ENCODE measurements at regions not wholly inside any gene's neighbourhood (a gene's known extent, or its start where the extent isn't known, plus 50 kb on each side); places are given as distances from the start of the nearest gene placed in this dataset.
"Not testable (repeated sequence)": the region's sequence is repeated elsewhere in the genome, so short reads cannot be mapped to it uniquely, and the experiment has no call there.

DNA sequence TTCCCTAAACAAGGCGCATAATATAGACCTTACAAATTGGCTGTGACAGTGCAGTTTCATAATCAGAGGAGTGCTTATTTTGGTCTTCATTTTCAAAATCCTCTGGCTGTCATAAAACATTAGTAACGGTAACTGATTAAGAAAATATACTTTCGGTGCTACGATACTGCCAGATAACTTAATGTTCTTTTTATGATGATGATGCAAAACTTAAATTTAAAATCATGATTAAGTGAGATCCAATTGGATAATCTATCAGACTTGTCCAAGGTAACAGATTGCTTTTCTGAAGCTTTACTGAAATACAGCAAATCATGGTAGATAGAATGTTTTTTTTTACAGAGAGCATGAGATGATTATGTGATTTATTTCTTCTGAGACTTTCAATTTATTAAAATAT, 364.2 kb upstream of the CNTN3 start:
- no peak for DNase-seq

DNA sequence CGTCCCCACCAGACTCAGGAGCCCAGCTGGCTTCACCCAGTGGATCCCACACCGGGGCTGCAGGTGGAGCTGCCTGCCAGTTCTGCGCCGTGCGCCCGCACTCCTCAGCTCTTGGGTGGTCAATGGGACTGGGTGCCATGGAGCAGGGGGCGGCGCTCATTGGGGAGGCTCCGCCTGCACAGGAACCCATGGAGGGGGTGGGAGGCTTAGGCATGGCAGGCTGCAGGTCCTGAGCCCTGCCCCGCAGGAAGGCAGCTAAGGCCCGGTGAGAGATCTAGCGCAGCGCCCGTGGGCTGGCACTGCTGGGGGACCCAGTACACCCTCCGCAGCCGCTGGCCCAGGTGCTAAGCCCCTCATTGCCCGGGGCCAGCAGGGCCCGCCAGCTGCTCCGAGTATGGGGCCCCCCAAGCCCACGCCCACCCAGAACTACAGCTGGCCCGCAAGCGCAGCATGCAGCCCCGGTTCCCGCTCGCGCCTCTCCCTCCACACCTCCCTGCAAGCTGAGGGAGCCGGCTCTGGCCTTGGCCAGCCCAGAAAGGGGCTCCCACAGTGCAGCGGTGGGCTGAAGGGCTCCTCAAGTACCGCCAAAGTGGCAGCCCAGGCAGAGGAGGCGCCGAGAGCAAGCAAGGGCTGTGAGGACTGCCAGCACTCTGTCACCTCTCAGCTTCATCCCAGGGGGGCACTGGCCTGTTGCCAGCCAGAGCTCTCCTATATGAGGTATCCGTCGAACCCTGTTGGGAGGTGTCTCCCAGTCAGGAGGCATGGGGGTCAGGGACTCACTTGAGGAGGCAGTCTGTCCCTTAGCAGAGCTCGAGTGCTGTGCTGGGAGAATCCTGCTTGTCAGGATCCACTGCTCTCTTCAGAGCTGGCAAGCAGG, 370.8 kb upstream of the CNTN3 start:
- DNase-seq = not testable (repeated sequence)

DNA sequence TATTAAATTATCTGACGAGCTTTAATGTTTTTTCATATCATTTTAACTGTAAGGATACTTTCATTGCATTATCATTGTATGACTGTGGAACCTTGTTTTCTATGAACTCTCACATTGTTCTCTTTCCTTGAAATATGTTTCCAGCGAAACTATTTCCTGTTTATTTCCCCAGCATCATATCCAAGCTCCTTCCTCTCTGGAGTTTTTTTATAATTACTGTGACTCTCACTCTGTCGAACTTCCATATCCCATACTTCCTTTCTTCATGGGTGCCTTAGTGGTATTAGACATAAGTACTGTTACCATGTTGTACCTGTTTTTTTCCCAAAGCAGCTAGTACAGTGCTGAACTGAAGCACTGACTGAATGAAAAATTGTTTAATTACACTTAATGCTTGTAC, 373.6 kb upstream of the CNTN3 start:
- no peak for DNase-seq

DNA sequence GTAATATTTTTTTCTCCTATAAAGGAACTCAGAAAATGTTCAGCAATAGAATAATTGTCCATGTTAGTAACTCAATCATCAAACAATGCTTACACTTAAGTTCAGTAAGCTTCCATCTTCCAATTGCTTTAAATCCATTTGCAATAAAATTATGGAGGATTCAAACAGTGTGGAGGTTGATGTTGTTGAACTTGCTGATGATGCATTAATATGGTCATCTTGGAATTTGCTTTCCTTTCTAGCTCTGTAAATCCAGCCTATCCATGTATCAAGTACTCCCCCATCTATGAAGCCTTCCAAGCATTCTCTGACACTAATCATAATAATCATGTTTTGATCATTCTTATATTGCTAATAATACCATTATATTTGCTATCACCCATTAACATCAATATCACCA, 378.4 kb upstream of the CNTN3 start:
- no peak for DNase-seq

DNA sequence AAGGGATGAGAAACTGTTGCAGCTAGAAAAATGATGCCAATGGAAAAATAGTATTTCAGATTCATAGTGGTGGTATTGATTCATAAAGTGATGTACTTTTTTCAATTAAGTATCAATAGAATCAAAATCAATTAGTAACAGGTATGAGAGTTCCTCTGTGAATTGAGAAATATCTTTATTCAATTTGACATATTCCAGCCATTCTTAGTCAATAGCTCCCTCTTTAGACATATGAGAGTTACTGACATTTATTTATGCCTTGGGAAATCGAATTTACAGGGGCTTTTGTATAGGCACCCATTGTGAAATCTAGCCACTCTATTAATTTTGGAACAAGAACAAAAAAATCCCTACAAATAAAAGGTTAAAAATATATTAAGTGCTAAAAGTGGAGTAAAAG, 386.9 kb upstream of the CNTN3 start:
- DNase-seq = no peak

DNA sequence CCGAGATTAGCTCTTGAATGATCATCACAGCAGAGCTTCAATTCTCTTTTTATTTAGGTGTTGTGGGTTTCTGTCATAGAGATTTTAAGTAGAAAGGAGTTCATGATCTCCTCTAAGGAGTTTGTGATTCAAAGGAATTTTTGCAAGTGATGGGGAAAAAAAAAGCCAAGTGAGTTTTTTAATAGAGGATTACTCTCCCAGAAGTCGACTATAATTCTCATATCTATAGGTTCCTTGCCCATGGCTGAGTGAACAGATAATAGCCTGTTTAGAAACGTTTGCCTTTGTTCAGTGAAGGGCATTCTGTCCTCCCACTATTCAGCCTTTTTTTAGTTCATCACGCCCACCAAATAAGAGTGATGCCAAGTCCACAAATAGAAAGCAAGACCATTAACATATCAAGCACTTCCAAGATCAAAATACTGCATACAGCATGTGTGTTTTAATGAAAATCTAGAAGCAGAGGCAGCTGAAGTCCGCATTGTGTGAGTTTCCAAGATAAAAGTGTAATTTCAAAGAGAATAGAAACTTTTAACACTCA, 398.4 kb upstream of the CNTN3 start:
- no peak for DNase-seq

DNA sequence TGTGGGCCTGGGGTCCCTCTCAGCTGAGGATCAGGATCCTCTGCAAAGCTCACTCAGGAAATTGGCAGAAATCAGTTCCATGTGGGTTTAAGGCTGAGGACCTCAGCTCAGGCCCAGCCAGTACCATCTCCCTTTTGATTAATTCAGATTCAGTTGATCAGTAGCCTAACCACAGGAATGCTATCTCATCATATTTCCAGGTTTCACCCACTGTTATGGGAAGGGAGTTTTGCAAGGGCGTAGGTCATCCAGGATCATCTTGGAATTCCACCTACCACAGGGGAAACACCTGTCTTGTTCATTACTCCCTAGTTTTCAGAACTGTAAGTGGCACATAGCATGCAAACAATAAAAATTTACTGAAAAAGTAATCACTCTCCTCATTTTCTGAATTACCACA, 399.5 kb upstream of the CNTN3 start:
- no peak for DNase-seq

DNA sequence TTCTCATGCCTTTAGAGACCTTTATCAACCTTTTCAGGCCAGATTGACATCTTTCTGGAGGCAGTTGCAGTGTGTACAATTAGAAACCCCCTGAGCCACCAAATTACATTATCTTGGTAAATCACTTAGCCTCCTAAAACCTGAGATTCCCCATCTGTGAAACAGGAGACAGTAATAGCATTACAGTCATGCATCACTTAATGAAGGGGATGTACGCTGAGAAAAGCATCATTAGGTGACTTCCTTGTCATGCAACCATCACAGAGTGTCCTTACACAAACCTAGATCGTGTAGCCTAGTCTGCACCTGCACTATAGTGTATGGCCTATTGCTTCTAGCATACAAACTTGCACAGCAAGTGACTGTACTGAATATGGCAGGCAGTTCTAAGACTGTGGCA, 400.8 kb upstream of the CNTN3 start:
- no peak for DNase-seq

DNA sequence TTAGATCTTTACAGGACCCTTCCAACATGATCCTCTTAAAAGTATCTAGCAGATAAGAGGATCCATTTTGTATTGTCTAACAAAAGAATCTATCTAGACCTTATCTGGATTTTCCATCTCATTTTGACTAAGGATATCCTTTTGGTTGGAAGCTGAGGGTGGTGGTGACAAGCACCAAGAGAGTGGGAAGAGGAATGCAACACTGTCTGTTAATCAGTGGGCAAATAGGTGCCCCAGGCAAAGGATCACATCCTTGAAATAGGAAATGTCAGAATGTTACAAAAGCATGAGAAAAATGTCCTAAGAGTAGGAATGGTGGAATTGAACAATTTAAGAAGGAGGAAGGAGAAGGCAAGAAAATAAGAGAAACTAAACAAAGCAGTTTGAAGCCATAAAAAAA, 420.7 kb upstream of the CNTN3 start:
- DNase-seq = no peak

DNA sequence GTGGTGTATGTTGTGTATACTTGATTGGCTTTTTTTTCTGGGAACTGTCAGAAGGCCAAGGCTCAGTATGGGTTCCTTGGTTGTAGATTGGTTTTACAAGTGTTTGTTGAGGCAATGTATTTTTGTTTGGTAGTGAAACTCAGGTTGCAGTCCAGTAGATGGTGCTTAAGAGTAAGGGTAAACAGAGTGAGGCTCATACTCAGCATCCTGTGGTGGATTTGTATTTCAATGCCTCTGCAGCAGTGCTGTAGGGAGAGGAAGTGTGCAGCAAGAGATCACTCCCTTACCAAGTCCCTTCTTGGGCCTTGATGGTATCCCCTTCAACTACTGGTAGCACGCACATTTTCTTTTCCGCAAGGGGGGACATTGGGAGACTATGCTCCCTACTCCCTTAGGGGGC, 428.5 kb upstream of the CNTN3 start:
- no peak for DNase-seq

DNA sequence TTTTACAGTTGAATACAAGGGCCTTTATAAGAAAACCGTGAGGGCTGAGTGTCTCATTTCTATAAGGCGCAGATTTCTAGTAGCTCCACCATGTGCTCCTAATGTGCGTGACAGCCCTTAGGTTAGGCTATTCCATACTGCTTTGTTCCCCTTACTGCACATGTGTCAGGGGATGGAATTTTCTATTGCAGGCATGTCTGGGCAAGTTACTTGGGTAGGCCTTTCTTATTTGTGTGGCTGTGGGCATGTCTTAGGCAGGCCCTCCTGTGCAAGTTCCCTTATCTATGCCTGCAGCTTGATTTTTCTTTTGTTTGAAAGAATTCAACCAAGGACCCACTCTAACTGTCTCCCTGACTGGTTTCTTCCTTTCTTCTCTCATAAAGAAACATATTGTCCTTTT, 434.2 kb upstream of the CNTN3 start:
- DNase-seq = no peak

DNA sequence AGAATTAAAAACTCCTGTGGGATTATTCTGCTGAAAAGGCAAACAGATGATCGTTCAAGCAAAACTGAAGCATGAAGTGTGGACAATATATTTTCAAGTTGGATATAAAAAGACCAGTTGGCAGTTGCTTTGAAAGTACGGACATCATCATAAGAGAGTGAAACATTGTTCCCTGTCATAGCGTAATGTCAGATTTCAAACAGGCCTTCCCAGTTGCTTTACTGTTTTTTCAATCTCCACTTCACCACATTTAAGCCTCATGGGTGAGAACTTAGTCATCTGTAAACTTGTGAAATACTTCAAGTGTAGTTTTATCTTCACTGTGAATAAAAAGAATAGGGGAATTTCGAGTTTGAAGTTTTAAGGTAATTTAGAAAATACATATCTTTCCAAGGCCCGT, 435.1 kb upstream of the CNTN3 start:
- no peak for DNase-seq

DNA sequence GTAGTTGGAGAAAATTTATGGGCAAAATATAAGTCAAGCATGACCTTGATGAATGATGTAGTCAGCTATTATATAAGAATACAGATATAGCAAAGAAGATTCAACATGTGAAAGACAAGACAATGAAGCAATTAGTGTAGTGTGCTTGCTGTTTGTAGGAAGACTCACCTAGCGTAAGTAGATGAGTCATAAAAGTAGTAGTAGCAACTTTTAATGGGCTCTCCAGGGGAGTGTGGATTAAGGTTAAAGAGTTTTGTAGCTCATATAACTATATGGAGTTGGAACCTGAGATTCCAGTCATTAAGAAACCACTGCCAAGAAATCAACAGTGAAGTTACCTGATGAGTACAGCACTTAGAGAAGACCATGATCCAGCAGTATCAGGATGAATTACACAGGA, 444.7 kb upstream of the CNTN3 start:
- DNase-seq = no peak

DNA sequence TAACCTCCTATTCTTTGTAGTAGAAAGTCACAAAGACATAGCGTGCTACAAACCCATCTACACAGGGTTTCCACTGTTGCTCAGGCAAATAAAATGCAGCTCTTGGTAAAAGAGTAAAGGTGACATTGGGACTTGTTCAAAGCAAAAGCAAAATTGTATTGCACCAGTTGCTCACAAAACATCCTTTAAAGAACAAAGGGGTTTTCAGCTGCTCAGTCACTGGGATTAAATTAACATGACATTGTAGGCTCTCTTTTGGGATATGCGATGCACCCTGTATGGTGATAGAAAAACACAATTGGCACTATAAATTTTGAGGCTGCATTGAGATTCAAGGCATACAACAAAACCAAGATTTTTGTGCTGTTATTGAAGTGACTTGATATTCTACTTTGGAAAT, 447.3 kb upstream of the CNTN3 start:
- DNase-seq = no peak

DNA sequence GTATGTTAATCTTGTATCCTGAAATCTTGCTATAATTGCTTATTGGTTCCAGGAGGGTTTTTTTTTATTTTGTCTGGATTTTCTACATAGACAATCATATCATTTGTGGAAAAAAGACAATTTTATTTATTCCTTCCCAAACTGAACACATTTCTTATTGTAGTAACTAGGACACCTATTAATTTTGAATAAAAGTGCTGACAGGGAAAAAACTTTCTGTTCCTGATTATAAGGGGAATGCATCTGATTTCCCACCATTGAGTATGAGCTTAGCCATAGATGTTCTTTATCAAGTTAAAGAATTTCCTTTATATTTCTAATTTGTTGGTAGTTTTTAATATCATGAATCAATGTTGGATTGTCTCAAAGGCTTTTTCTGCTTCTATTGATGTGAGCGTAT, 460.7 kb upstream of the CNTN3 start:
- no peak for DNase-seq

DNA sequence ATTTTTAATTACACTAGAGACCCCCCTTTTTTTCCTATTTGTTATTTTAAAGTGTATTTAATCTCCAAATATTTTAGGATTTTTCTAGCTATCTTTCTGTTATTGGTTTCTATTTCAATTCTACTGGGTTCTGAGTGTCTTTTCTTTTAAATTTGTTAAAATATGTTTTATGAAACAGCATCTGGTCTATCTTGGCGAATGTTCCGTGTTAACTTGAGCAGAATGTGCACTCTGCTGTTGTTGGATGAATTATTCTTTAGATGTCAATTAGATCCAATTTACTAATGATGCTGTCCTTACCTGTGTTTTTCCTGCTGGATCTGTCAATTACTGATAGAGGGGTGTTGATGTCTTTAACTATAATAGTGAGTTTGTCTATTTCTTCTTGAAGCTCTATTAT, 462.0 kb upstream of the CNTN3 start:
- DNase-seq = no peak

DNA sequence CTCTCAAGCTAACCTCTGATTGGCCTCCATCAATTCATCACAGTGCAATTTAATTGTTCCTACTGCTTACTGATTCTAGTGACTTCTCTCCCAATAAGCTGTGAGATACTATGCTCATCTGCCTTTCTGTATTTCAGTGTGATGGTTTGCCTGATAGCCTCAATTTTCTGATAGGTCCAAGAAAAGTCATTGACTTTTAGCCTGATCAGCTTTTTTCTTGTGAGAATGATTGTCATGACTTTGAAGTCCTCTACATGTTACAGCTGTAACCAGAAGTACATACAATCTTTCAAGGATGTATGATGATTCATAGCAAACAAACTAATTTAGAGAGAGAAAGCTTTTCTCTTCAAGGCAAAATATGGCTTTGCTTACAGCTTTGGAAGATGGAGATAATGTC, 463.8 kb upstream of the CNTN3 start:
- no peak for DNase-seq

DNA sequence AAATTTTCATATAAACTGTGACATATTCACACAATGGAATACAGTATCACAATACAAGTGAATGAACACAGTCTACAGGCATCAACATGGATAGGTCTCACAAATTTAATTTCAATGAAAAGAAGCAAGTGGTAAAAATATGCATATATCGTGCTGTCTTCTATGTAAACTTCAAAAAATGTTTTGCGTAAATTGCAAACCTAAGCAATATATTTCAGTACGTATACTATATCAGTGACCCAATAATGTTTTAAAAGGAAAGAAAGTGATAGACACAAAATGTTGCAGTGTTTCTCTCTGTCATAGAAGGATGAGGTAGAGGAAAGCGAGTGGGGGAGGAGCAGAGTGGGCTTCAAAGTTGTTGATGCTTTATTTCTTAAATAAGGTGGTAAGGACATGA, 468.4 kb upstream of the CNTN3 start:
- no peak for DNase-seq

DNA sequence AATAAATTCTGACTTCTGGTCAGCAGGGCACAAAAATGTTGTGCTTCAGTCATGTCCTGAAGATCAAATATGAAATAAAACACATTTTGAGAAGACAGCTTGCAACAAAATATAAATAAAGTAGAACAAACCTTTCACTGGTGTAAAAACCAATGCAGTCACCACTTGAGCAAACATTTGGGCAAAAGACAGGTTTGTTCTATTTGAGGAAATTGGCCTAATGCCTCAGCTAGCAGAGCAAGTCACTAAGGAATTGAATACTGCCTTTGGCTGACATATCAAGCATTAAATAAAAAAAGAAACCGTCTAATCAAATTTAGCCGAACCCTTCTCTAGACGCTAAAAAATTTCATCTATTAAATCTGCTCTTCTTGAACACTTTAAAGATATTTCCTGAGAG, 475.4 kb upstream of the CNTN3 start:
- no peak for DNase-seq

DNA sequence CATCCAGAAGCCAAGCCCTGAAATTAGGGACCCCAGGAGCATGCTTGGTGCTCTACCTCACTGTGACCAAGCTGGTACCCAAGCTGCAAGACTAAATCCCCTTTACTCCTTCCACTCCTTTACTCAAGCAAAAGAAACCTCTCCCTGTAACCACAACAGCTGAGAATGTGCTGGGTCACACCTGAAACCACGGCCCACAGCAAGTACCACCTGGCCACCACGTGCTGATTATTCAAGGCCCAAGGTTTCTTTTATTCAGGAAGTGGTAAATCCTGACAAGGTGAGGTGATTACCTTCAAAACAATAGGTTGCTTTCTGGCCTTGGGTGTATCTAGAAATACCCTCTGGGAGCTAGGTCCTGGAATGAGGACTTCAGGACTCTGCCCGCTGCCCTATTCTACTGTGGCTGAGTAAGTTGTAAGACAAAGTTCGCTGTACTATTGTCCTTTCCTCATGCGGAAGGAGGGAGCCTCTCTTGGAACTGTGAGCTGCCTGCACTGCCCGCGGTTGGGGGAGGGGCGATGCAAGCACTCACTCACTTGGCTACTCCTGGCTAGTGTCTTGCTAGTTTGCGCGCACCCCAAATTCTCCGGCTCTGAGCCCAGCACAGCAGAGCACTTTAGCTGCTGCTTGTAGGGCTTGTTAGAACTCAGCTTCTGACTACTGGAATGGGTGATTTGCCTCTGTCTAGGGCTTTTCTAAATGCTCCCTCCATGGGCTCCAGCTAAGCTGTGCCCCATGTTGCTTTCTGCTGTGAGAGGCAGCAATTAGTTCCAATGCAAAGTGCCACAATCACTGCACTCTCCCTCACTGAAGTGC, 487.1 kb upstream of the CNTN3 start:
- DNase-seq = no peak

DNA sequence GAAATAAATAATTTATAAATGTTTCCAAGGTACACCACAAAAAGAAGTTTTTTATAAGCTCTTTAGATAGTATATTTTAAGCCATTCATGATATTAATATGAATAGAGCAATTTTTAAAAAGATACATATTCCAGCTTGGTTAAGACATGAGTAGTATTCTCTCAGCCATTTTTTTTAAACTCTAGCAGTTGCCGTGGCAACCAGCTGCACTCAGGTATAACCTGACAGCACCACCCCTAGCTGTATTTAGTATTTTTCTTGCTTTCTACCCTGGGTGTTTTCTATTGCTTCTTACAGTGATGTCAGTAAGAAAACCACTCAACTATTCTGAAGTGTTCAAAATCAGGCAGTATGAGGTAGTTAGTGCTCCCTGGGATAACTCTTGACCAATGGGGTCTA, 496.3 kb upstream of the CNTN3 start:
- no peak for DNase-seq

DNA sequence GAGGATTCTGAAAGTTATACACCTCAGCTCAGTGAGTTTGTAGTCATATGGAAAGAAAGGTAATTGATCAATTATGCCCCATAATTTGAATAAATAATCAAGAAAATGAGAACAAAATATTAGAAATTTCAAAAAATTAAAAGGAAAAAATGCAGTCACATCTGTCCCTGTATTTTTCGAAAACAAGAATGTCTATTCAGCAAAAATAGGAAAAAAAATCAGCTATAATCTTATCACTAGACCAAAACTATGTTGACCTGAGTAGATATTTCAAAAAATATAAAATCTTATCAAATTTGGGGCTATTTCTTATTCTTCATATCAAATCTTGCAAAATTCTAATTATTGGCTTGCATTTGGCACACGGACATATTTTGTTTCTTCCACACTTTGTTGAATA, 501.2 kb upstream of the CNTN3 start:
- no peak for DNase-seq

DNA sequence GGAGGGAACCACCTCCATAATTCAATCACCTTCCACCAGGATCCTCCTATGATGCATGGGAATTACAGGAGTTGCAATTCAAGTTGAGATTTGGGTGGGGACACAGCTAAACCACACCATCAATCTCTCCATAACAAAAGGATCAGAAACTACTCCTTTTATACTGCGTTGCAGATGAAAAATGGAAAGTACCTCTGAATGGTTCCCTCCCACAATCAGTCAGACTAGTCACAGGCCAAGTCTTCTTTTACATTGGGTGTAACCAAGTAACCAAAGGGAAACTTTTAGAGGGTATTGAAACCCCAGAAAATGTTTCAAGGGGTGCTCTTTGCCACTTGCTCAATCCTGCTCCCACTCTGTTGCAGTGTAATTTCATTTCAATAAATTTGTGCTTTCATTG, 504.3 kb upstream of the CNTN3 start:
- DNase-seq = no peak

DNA sequence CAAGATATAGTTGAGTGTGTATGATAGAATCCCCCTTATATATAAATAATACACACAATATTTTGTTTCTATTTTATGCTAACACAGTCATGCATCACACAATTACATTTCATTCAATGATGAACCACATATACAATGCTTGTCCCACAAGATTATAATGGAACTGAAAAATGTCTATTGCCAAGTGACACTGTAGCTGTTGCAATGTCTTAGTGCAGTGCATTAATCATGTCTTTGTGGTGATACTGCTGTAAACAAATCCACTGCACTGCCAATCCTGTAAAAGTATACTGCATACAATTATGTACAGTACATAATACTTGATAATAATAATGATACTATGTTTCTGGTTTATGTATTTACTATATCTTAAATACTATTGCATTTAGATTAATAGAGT, 512.1 kb upstream of the CNTN3 start:
- no peak for DNase-seq

Measured in NCI-H2171 (cell line).